Body of pancreas (tissue), 4 donors: ENCODE measurements at regions not wholly inside any gene's neighbourhood (a gene's known extent, or its start where the extent isn't known, plus 50 kb on each side); places are given as distances from the start of the nearest gene placed in this dataset.

Source experiments
- CTCF ChIP-seq, 7 experiments: fragments of 450-650 bp in 4 of 7; fragments of 200-600 bp in 3 of 7; sonication (generic) in 3 of 7; IDR thresholded peaks; one replicate each; pipeline ENCODE4 v1.5.1; 2016 to 2019; ENCODE audit warnings: antibody characterized with exemption in 7 of 7
- POLR2A ChIP-seq, 3 donors: fragments of 450-650 bp; IDR thresholded peaks; one replicate each; pipeline ENCODE4 v1.6.1; 2016; ENCODE audit warnings: antibody characterized with exemption in 3 of 3, mild to moderate bottlenecking in 2 of 3

- peak; percentile 68 to 89 (median 75) for TF ChIP-seq CTCF (IDR thresholded peaks at IDR 0.05)
- TF ChIP-seq POLR2A (IDR thresholded peaks at IDR 0.05): no peak
Observed at GRCh38 chr20:20824924-20825584, 112.6 kb upstream of the RALGAPA2 start.
